ENCODE measurements at regions not wholly inside any gene's neighbourhood (a gene's known extent, or its start where the extent isn't known, plus 50 kb on each side); places are given as distances from the start of the nearest gene placed in this dataset.

GRCh38 chr3:55157731-55158130 lies 229.9 kb upstream of the LRTM1 start:
- no peak overlapping the region for H2BK5ac ChIP-seq (ENCODE audit: low read depth, low read length, poor library complexity, severe bottlenecking)
- no peak overlapping the region for H3K4ac ChIP-seq (ENCODE audit: low read depth in 1 of 2, low read length in 2 of 2)
- H3K23ac ChIP-seq (ENCODE audit: low read length in 2 of 2): no peak overlapping the region
- H3K18ac ChIP-seq (ENCODE audit: low read depth in 1 of 2, low read length in 2 of 2): no peak overlapping the region
- no peak overlapping the region for H2BK120ac ChIP-seq (ENCODE audit: low read depth, low read length)
- H3K36me3 ChIP-seq (ENCODE audit: control insufficient read depth in 1 of 2, insufficient read depth in 2 of 2, low read depth in 1 of 2, low read length in 2 of 2): no peaks in the 10 kb centered on the region
- H3K27me3 ChIP-seq (ENCODE audit: control insufficient read depth in 1 of 2, insufficient read depth in 1 of 2, low read length in 2 of 2): peaks cover 0 to 16% of the 10 kb centered on the region in 2 experiments
- H2AFZ ChIP-seq (ENCODE audit: low read depth, low read length): no peak overlapping the region
- H3K4me1 ChIP-seq (ENCODE audit: control insufficient read depth, insufficient read depth, low read depth, low read length): peaks cover 14% of the 10 kb centered on the region
- peak overlapping the region in 1 of 2 experiments; percentile 75 for H2BK12ac ChIP-seq (ENCODE audit: low read length in 2 of 2)
- DNase-seq: peak; percentile 73
- no peaks in the 10 kb centered on the region for H3K79me1 ChIP-seq (replicated peaks; ENCODE audit: low read length, poor library complexity, severe bottlenecking)
- H3K9ac ChIP-seq (ENCODE audit: low read length): no peak overlapping the region
- no peak overlapping the region for H3K4me2 ChIP-seq (ENCODE audit: low read length, poor library complexity, severe bottlenecking)
- no peak overlapping the region for H2BK15ac ChIP-seq (ENCODE audit: low read depth, poor library complexity, severe bottlenecking)
- H3K9me3 ChIP-seq (ENCODE audit: control insufficient read depth, low read length): no peaks in the 10 kb centered on the region
- H3K14ac ChIP-seq (ENCODE audit: low read length in 2 of 2): no peak overlapping the region
- H3K27ac ChIP-seq (ENCODE audit: low read length, poor library complexity, severe bottlenecking): no peak overlapping the region
- no peak overlapping the region for H3K4me3 ChIP-seq (ENCODE audit: insufficient read depth in 1 of 2, low read depth in 1 of 2, low read length in 2 of 2)
- WGBS: 0% methylated on average over 1 of the region's 1 CpG
- no peak overlapping the region for H2AK5ac ChIP-seq (ENCODE audit: low read length, severe bottlenecking)
- H4K8ac ChIP-seq (ENCODE audit: low read length): no peak overlapping the region
- no peak overlapping the region for H4K91ac ChIP-seq (ENCODE audit: low read length)

GRCh38 chr3:55156851-55157650 lies 229.2 kb upstream of the LRTM1 start:
- Histone ChIP-seq H3K27ac (ENCODE audit: low read length, poor library complexity, severe bottlenecking) (no peak overlapping the region), H2AFZ (ENCODE audit: low read depth, low read length) (no peak overlapping the region), H3K4me2 (ENCODE audit: low read length, poor library complexity, severe bottlenecking) (no peak overlapping the region), H3K36me3 (ENCODE audit: control insufficient read depth in 1 of 2, insufficient read depth in 2 of 2, low read depth in 1 of 2, low read length in 2 of 2) (no peaks in the 10 kb centered on the region), H2BK120ac (ENCODE audit: low read depth, low read length) (no peak overlapping the region), H4K8ac (ENCODE audit: low read length) (peak overlapping the region; percentile 73), H3K14ac (ENCODE audit: low read length in 2 of 2) (no peak overlapping the region), H2BK12ac (ENCODE audit: low read length in 2 of 2) (peak overlapping the region; percentile 75), H3K9me3 (ENCODE audit: control insufficient read depth, low read length) (no peaks in the 10 kb centered on the region), H2BK5ac (ENCODE audit: low read depth, low read length, poor library complexity, severe bottlenecking) (no peak overlapping the region), H3K27me3 (ENCODE audit: control insufficient read depth in 1 of 2, insufficient read depth in 1 of 2, low read length in 2 of 2) (peaks cover 0 to 16% of the 10 kb centered on the region in 2 experiments), H2AK5ac (ENCODE audit: low read length, severe bottlenecking) (peak overlapping the region; percentile 4), H3K4ac (ENCODE audit: low read depth in 1 of 2, low read length in 2 of 2) (peak overlapping the region in 1 of 2 experiments; percentile 63), H3K23ac (ENCODE audit: low read length in 2 of 2) (no peak overlapping the region), H3K9ac (ENCODE audit: low read length) (no peak overlapping the region), H3K4me1 (ENCODE audit: control insufficient read depth, insufficient read depth, low read depth, low read length) (peaks cover 14% of the 10 kb centered on the region), H3K79me1 (replicated peaks; ENCODE audit: low read length, poor library complexity, severe bottlenecking) (no peaks in the 10 kb centered on the region), H4K91ac (ENCODE audit: low read length) (peak overlapping the region; percentile 2), H2BK15ac (ENCODE audit: low read depth, poor library complexity, severe bottlenecking) (no peak overlapping the region), H3K4me3 (ENCODE audit: insufficient read depth in 1 of 2, low read depth in 1 of 2, low read length in 2 of 2) (no peak overlapping the region), H3K18ac (ENCODE audit: low read depth in 1 of 2, low read length in 2 of 2) (peak overlapping the region in 1 of 2 experiments; percentile 52)
- 86% methylated on average over 9 of the region's 9 CpGs for WGBS
- peak; percentile 76 for DNase-seq

DNA sequence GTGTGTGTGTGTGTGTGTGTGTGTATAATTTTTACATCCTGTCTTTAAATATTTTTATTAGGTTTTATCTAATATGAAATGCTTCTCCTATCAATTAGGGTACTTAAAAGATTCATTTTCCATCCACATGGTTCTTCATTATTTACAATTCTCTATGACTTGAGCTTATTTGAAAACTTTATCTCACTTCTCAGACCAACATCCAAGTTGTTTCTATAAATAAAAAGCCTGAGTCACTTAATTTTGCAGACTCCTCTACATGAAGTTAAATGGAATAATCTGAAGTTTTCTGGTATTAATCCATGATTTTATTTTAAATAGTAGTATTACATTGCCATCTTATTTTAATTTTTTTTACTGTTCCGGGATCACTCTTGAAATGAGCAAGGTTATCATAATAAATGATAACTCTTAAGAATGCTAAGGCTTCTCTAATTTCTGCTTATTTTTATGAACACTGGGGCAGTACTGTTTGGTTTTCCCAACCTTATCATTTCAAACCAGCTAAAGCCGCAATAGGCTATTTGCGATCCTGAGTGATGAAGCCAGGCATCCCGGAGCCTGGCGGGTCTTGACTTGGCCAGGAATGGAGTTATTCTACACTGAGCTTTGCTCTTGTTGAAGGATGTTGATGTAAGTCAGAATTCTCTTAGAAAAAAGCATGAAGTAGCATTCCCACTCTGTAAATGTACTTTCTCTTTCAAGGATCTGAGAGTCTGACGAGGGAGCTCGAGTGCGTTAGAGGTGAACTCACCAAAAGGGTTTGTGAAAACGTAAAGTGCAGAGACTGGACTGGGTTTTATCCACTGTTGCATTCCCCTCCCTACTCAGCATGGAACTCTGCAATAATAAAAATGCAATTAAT lies 220.2 kb upstream of the LRTM1 start:
- Histone ChIP-seq H3K4me2 (ENCODE audit: low read length, poor library complexity, severe bottlenecking) (no peak overlapping the region), H4K8ac (ENCODE audit: low read length) (no peak overlapping the region), H2BK5ac (ENCODE audit: low read depth, low read length, poor library complexity, severe bottlenecking) (no peak overlapping the region), H2AFZ (ENCODE audit: low read depth, low read length) (no peak overlapping the region), H3K9ac (ENCODE audit: low read length) (no peak overlapping the region), H3K4me1 (ENCODE audit: control insufficient read depth, insufficient read depth, low read depth, low read length) (no peaks in the 10 kb centered on the region), H2BK120ac (ENCODE audit: low read depth, low read length) (no peak overlapping the region), H3K4me3 (ENCODE audit: insufficient read depth in 1 of 2, low read depth in 1 of 2, low read length in 2 of 2) (no peak overlapping the region), H3K27ac (ENCODE audit: low read length, poor library complexity, severe bottlenecking) (no peak overlapping the region), H3K18ac (ENCODE audit: low read depth in 1 of 2, low read length in 2 of 2) (peak overlapping the region in 1 of 2 experiments; percentile 48), H2AK5ac (ENCODE audit: low read length, severe bottlenecking) (no peak overlapping the region), H2BK12ac (ENCODE audit: low read length in 2 of 2) (no peak overlapping the region), H3K36me3 (ENCODE audit: control insufficient read depth in 1 of 2, insufficient read depth in 2 of 2, low read depth in 1 of 2, low read length in 2 of 2) (no peaks in the 10 kb centered on the region), H3K14ac (ENCODE audit: low read length in 2 of 2) (no peak overlapping the region), H3K79me1 (replicated peaks; ENCODE audit: low read length, poor library complexity, severe bottlenecking) (no peaks in the 10 kb centered on the region), H3K4ac (ENCODE audit: low read depth in 1 of 2, low read length in 2 of 2) (peak overlapping the region in 1 of 2 experiments; percentile 84), H4K91ac (ENCODE audit: low read length) (no peak overlapping the region), H3K27me3 (ENCODE audit: control insufficient read depth in 1 of 2, insufficient read depth in 1 of 2, low read length in 2 of 2) (peaks cover 0 to 9% of the 10 kb centered on the region in 2 experiments), H3K23ac (ENCODE audit: low read length in 2 of 2) (no peak overlapping the region), H2BK15ac (ENCODE audit: low read depth, poor library complexity, severe bottlenecking) (no peak overlapping the region), H3K9me3 (ENCODE audit: control insufficient read depth, low read length) (no peaks in the 10 kb centered on the region)
- 100% methylated on average over 8 of the region's 9 CpGs for WGBS
- DNase-seq: peak; percentile 57

DNA sequence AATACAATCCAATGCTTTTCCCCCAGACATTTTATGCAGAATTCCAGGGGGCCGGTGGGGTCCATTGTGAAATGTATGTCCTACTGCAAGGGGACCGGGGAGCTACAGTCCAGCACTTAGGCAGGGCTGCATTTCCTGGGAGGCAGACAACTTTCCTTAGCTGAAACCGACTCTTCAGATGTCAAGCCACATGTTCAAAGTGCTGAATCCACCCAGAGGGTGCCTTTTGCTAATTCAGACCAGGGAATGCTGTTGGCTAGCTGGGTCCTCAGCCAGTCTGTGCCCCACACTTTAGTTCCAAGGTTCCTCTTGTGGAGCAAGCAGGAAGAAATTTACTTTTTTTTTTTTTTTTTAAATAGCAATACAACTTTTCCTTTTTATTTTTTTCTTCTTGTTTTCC lies 219.5 kb upstream of the LRTM1 start:
- Histone ChIP-seq H2BK120ac (ENCODE audit: low read depth, low read length) (no peak overlapping the region), H3K79me1 (replicated peaks; ENCODE audit: low read length, poor library complexity, severe bottlenecking) (no peaks in the 10 kb centered on the region), H3K4me1 (ENCODE audit: control insufficient read depth, insufficient read depth, low read depth, low read length) (no peaks in the 10 kb centered on the region), H3K36me3 (ENCODE audit: control insufficient read depth in 1 of 2, insufficient read depth in 2 of 2, low read depth in 1 of 2, low read length in 2 of 2) (no peaks in the 10 kb centered on the region), H4K8ac (ENCODE audit: low read length) (no peak overlapping the region), H2BK15ac (ENCODE audit: low read depth, poor library complexity, severe bottlenecking) (no peak overlapping the region), H2BK12ac (ENCODE audit: low read length in 2 of 2) (peak overlapping the region; percentile 4 to 89), H3K4ac (ENCODE audit: low read depth in 1 of 2, low read length in 2 of 2) (peak overlapping the region in 1 of 2 experiments; percentile 88), H3K14ac (ENCODE audit: low read length in 2 of 2) (peak overlapping the region in 1 of 2 experiments; percentile 68), H3K9me3 (ENCODE audit: control insufficient read depth, low read length) (no peaks in the 10 kb centered on the region), H4K91ac (ENCODE audit: low read length) (no peak overlapping the region), H3K18ac (ENCODE audit: low read depth in 1 of 2, low read length in 2 of 2) (peak overlapping the region in 1 of 2 experiments; percentile 66), H3K27me3 (ENCODE audit: control insufficient read depth in 1 of 2, insufficient read depth in 1 of 2, low read length in 2 of 2) (peaks cover 0 to 9% of the 10 kb centered on the region in 2 experiments), H3K27ac (ENCODE audit: low read length, poor library complexity, severe bottlenecking) (no peak overlapping the region), H2AFZ (ENCODE audit: low read depth, low read length) (no peak overlapping the region), H3K23ac (ENCODE audit: low read length in 2 of 2) (no peak overlapping the region), H3K4me3 (ENCODE audit: insufficient read depth in 1 of 2, low read depth in 1 of 2, low read length in 2 of 2) (no peak overlapping the region), H2AK5ac (ENCODE audit: low read length, severe bottlenecking) (no peak overlapping the region), H3K4me2 (ENCODE audit: low read length, poor library complexity, severe bottlenecking) (no peak overlapping the region), H2BK5ac (ENCODE audit: low read depth, low read length, poor library complexity, severe bottlenecking) (no peak overlapping the region), H3K9ac (ENCODE audit: low read length) (no peak overlapping the region)
- DNase-seq: no peak
- WGBS: 95% methylated on average over 3 of the region's 3 CpGs

Data from mesenchymal stem cell (in vitro differentiated cells and primary cell).